CD14-positive monocyte (primary cell): ENCODE measurements at regions not wholly inside any gene's neighbourhood (a gene's known extent, or its start where the extent isn't known, plus 50 kb on each side); places are given as distances from the start of the nearest gene placed in this dataset.

ENCODE experiments used
- DNase-seq, 3 donors: peaks; one replicate each; pipeline ENCODE4 v3.0.0-alpha.2; 2011 to 2022
- H2AFZ ChIP-seq: 2 replicates; pipeline ENCODE4 v1.6.0; 2012; ENCODE audit warnings: mild to moderate bottlenecking, low read depth, low read length, inconsistent platforms; ENCODE audit not compliant: insufficient read depth, poor library complexity, severe bottlenecking
- H3K27ac ChIP-seq, 2 donors: 1 replicate in 1 of 2; 2 replicates in 1 of 2; pipeline ENCODE4 v1.5.1; 2012 to 2013; ENCODE audit warnings: low read length in 2 of 2, control low read depth in 1 of 2, inconsistent platforms in 1 of 2, low read depth in 1 of 2, mild to moderate bottlenecking in 1 of 2
- H3K27me3 ChIP-seq, 2 donors: one replicate each; pipeline versions ENCODE4 v1.6.0 to v1.6.1; 2011 to 2013; ENCODE audit warnings: low read length in 2 of 2; ENCODE audit not compliant: control insufficient read depth in 2 of 2, insufficient read depth in 2 of 2
- H3K36me3 ChIP-seq, 2 donors: replicated peaks in 1 of 2; 1 replicate in 1 of 2; 2 replicates in 1 of 2; pipeline versions ENCODE4 v1.5.1 to v1.6.1; 2012 to 2013; ENCODE audit warnings: low read length in 2 of 2, control low read depth in 1 of 2, inconsistent platforms in 1 of 2, mild to moderate bottlenecking in 1 of 2; ENCODE audit not compliant: insufficient read depth in 2 of 2, control insufficient read depth in 1 of 2
- H3K4me1 ChIP-seq, 2 donors: 1 replicate in 1 of 2; 2 replicates in 1 of 2; pipeline versions ENCODE4 v1.5.1 to v1.6.1; 2012 to 2013; ENCODE audit warnings: low read length in 2 of 2, control low read depth in 1 of 2, inconsistent platforms in 1 of 2, mild to moderate bottlenecking in 1 of 2, moderate library complexity in 1 of 2; ENCODE audit not compliant: insufficient read depth in 2 of 2, control insufficient read depth in 1 of 2
- H3K4me2 ChIP-seq: replicated peaks from 2 replicates; pipeline ENCODE3; 2012; ENCODE audit warnings: low read length, moderate library complexity, mild to moderate bottlenecking; ENCODE audit not compliant: poor library complexity, severe bottlenecking; ENCODE audit errors: extremely low read depth
- H3K4me3 ChIP-seq, 3 experiments: fragments of 200-600 bp in 1 of 3; sonication (generic) in 1 of 3; replicated peaks in 1 of 3; 1 replicate in 2 of 3; 2 replicates in 1 of 3; pipeline ENCODE4 v1.5.1; 2011 to 2013; ENCODE audit warnings: low read length in 3 of 3, mild to moderate bottlenecking in 3 of 3, control low read depth in 2 of 3, low read depth in 2 of 3, inconsistent platforms in 1 of 3, moderate library complexity in 1 of 3
- H3K79me2 ChIP-seq: 2 replicates; pipeline ENCODE4 v1.6.0; 2012; ENCODE audit warnings: mild to moderate bottlenecking, control low read depth, inconsistent platforms, low read length, moderate library complexity; ENCODE audit not compliant: insufficient read depth
- H3K9ac ChIP-seq: 2 replicates; pipeline ENCODE4 v1.6.0; 2017; ENCODE audit warnings: low read length, mild to moderate bottlenecking; ENCODE audit not compliant: insufficient read depth, poor library complexity, severe bottlenecking
- H3K9me3 ChIP-seq, 2 donors: replicated peaks in 1 of 2; 1 replicate in 1 of 2; 2 replicates in 1 of 2; pipeline versions ENCODE4 v1.5.1 to v1.6.1; 2012 to 2013; ENCODE audit warnings: low read length in 2 of 2, control low read depth in 1 of 2; ENCODE audit not compliant: control insufficient read depth in 1 of 2, insufficient read depth in 1 of 2
- H4K20me1 ChIP-seq: 2 replicates; pipeline ENCODE4 v1.6.0; 2012; ENCODE audit warnings: mild to moderate bottlenecking, low read length, control low read depth, moderate library complexity; ENCODE audit not compliant: insufficient read depth
- H3K27ac Mint-ChIP-seq, 7 donors: one replicate each; pipeline ENCODE4 v1.8.0; 2020; ENCODE audit warnings: mild to moderate bottlenecking in 7 of 7, mixed read lengths in 7 of 7, moderate library complexity in 6 of 7, inconsistent platforms in 2 of 7
- H3K27me3 Mint-ChIP-seq, 3 donors: one replicate each; pipeline ENCODE4 v1.8.0; 2021 to 2022; ENCODE audit warnings: low read depth in 3 of 3, mild to moderate bottlenecking in 3 of 3, mixed read lengths in 3 of 3, moderate library complexity in 3 of 3, inconsistent platforms in 1 of 3
- H3K36me3 Mint-ChIP-seq, 2 donors: one replicate each; pipeline ENCODE4 v1.8.0; 2020; ENCODE audit warnings: mixed read lengths in 2 of 2, inconsistent platforms in 1 of 2, mild to moderate bottlenecking in 1 of 2
- H3K4me1 Mint-ChIP-seq: one replicate; pipeline ENCODE4 v1.8.0; 2020; ENCODE audit warnings: mild to moderate bottlenecking, mixed read lengths
- H3K4me3 Mint-ChIP-seq, 2 donors: one replicate each; pipeline ENCODE4 v1.8.0; 2020; ENCODE audit warnings: mild to moderate bottlenecking in 2 of 2, mixed read lengths in 2 of 2, moderate library complexity in 1 of 2
- H3K9me3 Mint-ChIP-seq, 7 donors: one replicate each; pipeline ENCODE4 v1.8.0; 2020 to 2022; ENCODE audit warnings: mixed read lengths in 7 of 7, mild to moderate bottlenecking in 6 of 7, moderate library complexity in 6 of 7, inconsistent platforms in 2 of 7
- CTCF ChIP-seq: fragments of 200-600 bp; IDR thresholded peaks from one replicate; pipeline ENCODE4 v1.8.0; 2022; ENCODE audit warnings: antibody characterized with exemption, mild to moderate bottlenecking
- WGBS: methylation state at CpG from one replicate; pipeline ENCODE4 v1.1.5; 2013; ENCODE audit warnings: missing lambda C conversion rate; ENCODE audit not compliant: insufficient coverage; 5-methylcytosine and 5-hydroxymethylcytosine counted together
- intact Hi-C, 2 donors: fragments of 100-400 bp; cut with micrococcal nuclease; formaldehyde crosslinking; loops; one replicate each; pipeline versions ENCODE4 v1.15.0 to v1.15.1; 2023

DNA sequence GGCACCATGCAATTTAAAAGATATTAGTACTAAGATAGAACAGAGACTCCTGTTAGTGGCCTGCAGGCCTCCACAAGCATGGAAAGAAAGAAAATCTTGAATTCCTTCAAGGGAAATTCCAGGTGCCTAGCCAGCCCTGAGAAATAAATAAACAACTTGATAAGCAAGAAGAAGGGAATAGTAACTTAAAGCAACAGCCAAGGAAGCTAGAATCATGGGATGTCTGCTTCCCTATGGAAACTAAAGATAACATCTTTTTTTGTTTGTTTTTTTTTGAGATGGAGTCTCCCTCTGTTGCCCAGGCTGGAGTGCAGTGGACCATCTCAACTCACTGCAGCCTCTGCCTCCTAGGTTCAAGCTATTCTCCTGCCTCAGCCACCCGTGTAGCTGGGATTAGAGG is 128.6 kb downstream of the SKIDA1 start:
- H3K4me3 Mint-ChIP-seq = no peak overlapping the region
- no peak for DNase-seq

GRCh38 chr10:21393931-21394330 is 131.6 kb downstream of the SKIDA1 start:
- no peak for DNase-seq
- Histone ChIP-seq H3K4me3 (no peak overlapping the region), H3K9ac (no peak overlapping the region), H3K4me2 (no peak overlapping the region), H3K27me3 (no peaks in the 10 kb centered on the region), H3K9me3 (peaks cover 10 to 17% of the 10 kb centered on the region in 2 donors), H4K20me1 (no peaks in the 10 kb centered on the region), H2AFZ (no peak overlapping the region), H3K4me1 (no peaks in the 10 kb centered on the region), H3K36me3 (no peaks in the 10 kb centered on the region), H3K27ac (no peak overlapping the region), H3K79me2 (no peaks in the 10 kb centered on the region)
- no peak for TF ChIP-seq CTCF
- no peak overlapping the region for H3K4me3 Mint-ChIP-seq
- intact Hi-C loops = no loop called here
- no peaks in the 10 kb centered on the region for H3K36me3 Mint-ChIP-seq
- H3K27me3 Mint-ChIP-seq = peaks cover 2 to 6% (median 5%) of the 10 kb centered on the region in 3 donors
- H3K27ac Mint-ChIP-seq = no peak overlapping the region
- H3K4me1 Mint-ChIP-seq = no peaks in the 10 kb centered on the region
- peaks cover 5 to 30% (median 16%) of the 10 kb centered on the region in 7 donors for H3K9me3 Mint-ChIP-seq
- over 99% methylated on average over 17 of the region's 20 CpGs for WGBS

More for the DNA sequence above, 128.6 kb downstream of the SKIDA1 start:
- H3K9me3 Mint-ChIP-seq = peaks cover 5 to 30% (median 16%) of the 10 kb centered on the region in 7 donors
- Histone ChIP-seq H4K20me1 (no peaks in the 10 kb centered on the region), H3K4me1 (no peaks in the 10 kb centered on the region), H3K9ac (no peak overlapping the region), H3K36me3 (no peaks in the 10 kb centered on the region), H2AFZ (no peak overlapping the region), H3K27me3 (no peaks in the 10 kb centered on the region), H3K4me3 (no peak overlapping the region), H3K4me2 (no peak overlapping the region), H3K27ac (no peak overlapping the region), H3K9me3 (peaks cover 10 to 17% of the 10 kb centered on the region in 2 donors), H3K79me2 (no peaks in the 10 kb centered on the region)
- no peak for TF ChIP-seq CTCF
- 100% methylated on average over 1 of the region's 1 CpG for WGBS
- H3K27me3 Mint-ChIP-seq = peaks cover 8 to 10% (median 8%) of the 10 kb centered on the region in 3 donors
- peak overlapping the region in 1 of 7 donors; percentile 36 for H3K27ac Mint-ChIP-seq
- intact Hi-C loops = no loop called here
- H3K4me1 Mint-ChIP-seq = no peaks in the 10 kb centered on the region
- no peaks in the 10 kb centered on the region for H3K36me3 Mint-ChIP-seq
